Activated naive CD8-positive, alpha-beta T cell treated with anti-CD3 and anti-CD28 coated beads, Interleukin-2, amount 50 U/mL, for 16 hours (primary cell): ENCODE measurements at regions not wholly inside any gene's neighbourhood (a gene's known extent, or its start where the extent isn't known, plus 50 kb on each side); places are given as distances from the start of the nearest gene placed in this dataset.

Experiments
- DNase-seq: peaks from one replicate; pipeline ENCODE4 v3.0.0-alpha.2; 2020; ENCODE audit warnings: low read depth, low spot score

DNA sequence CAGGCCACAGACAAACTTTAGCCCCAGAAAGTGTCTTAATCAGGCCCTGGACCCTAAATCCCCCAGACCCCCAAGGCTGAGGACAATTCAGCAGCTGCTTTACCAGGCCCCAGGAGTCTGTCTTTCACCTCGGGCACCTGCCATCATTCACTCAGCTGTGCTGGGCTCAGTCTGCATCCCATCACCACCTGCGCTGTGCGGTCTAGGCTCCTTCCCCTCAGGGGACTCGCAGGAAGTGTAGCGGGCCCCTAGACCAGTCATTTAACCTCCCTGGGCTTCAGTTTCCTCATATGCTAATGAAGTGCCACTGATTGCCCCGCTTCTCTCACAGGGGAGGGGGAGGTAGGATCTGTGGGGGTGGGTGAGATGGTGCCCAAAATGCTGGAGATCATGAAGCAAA, 76.4 kb upstream of the ZMIZ1 start:
- DNase-seq: no peak

DNA sequence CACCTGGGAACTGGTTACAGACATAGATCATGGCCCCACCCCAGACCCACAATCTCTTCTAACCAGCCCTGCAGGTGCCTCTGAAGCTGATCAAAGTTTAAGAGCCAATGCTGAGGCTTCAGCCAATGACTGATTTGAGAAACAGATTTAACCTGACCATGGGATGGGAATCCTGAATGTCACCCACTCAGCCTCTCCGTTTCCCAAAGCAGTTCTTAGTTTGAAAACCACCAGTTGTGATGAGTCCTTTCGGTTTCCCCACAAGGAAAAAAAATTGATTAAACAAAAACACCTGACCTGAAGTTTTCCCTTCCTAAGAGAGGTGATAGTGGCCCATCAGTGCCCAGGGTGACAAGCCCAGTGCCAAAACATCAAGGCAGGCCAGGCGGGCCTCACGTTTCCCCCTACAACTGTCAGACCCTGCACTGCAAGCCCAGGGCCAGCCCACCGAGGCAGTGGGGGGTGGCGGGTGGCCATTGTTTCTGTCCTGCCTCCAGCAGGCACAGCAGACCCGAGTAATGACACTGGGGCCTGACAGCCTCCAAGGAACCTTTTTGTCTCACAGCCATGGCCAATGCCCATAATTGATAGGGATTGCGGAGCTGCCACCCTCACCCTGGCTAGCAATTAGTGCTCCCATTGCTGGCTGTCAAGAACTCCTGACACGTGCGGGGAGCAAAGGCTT, 75.4 kb upstream of the ZMIZ1 start:
- DNase-seq: no peak

DNA sequence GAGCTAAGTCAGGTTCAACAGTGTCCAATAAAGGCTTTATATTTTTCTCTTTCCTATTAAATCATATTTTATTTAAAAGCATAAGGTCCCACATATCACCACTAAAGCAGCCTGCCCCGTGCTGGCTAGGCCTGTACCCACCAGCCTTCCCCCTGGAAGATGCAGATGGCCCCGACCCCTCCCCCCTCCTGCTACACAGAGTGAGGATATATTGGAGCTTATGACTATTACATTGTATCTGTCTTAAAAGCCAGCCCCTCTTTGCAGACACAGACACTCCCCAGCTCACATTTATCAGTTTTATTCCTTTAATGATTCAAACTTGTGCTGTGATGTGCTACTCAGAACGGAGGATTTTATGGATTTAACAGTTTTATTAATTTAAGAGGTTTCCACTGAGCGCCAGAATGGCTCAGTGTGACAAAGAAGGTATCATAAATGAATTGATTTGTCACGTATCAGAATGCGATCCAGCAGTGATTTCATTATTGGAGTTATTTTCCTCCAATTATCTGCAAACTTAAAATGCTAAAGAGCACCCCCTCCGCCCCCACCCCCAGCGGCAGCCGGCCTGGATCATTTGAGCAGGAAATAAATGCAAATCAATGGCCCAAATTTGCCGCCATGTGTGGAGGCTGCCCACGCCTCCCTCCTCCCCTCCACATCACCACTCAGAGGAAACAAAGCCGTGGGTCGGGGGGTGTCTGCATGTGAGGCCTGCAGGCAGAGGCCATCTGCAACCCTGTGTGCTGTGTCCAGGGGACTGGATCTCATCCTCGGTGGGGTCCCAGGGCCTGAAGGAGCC, 72.6 kb upstream of the ZMIZ1 start:
- no peak for DNase-seq

DNA sequence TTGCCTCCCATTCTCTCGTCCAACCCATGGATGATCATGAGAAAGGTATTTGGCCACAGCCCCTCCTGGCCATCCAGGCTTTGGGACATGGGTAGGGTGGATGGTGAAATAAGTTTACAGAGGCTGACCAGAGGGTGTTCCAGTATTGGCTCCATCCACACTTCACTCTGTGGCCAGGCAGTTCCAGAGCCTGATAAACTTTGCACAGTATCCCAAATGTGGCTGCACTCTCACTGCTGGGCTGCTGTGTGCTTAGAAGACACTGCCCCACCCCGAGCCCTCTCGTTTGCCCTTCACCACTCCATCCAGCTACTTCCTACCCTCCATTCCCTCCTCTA, 72.0 kb upstream of the ZMIZ1 start:
- no peak for DNase-seq

DNA sequence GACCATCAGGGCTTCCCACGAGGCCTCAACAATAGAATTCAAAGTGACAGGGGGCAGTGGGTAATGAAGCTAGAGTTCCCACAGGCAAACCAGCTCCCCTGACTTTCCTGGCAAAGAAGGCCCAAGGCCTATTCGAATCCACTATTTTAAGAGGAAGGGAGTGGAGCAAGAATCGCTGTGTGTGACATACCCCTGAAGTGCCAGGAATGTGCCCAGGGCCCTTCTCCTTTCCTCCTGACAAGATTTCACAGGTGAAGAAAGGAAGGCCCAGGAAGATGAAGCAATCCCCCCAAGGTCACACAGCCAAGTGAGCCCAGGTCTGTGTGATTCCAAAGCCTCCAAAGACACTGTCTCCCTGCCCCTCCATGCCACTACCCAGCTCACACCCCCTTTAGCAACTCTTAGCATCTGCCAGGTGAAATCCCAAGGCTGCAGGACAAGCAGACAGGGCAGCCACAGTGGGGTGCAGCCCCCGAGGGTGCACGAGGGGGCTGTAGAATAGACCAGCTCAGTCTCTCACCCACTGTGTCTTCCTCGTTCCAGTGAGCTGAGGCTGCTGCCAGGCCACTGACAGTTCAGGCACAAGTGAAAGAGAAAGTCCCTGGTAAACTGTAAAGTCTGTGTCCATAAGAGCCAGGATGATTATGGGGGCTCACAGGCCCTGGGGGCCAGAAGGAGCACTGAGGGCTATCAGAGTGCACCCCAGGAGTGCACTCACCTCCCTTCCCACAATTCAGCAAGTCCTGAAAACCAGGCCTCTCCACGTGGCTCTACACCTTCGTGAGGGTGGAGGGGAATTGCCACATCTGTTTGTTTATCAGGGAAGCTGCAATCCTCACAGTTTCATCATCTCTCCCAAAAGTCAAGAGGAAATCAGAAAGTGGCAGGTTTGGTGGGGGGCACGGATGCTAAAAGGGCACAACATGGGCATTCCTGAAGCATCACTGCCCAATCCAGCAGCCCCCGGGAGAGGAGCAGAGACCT, 70.8 kb upstream of the ZMIZ1 start:
- DNase-seq: no peak

DNA sequence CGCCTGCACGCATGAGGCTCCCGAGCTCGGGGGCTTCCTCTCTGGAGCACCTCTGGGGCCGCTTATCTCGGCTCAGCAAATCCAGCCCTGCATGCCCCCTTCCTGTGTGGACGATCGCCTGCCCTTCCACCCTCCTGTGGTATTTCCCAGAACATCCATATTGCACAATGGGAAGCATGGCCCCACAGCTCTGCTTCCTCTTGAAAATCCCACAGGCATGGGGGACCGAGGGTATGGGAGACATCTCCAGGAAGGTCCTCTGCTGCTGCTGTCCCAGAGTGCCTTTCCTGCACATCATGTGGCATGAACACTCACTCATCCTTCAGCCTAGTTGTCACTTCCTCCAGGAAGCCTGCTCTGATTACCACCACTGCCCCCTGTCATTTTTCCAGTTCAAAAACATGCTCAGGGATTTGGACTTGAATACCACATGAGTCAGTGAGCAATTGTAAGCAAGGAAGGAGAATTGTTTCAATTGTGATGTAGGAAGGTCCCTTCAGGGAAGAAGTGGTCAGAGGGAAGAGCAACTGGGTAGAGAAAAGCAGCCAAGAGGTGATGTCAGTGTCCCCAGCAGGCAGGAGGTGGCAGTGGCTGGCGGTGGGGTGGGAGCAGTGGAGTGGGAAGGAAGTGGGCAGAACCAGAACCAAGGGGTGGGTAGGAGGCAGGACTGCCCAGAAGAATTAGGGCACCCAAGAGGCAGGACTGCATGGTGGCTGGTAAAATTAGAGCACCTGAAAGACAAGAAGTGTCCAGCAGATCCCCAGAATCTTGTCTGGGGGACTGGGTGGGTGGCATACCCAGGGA, 67.5 kb upstream of the ZMIZ1 start:
- no peak for DNase-seq

DNA sequence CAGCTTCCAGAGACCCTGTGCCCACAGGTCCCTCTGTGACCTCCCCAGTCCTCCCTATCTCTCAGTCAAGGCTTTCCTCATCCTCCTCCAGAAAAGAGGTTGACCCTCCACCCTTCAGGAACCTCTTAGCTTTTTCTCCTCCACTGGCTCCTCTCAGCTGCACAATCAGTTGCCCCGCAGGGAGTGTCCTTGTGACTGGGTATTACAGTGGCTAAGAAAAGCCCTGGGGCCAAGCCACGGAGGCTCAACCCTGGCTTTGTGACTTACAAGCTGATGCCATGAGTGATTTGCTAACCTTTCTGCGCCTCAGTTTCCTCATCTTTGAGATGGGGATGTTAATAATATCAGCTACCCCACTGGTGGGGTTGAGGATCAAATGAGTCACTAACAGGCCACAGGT, 66.4 kb upstream of the ZMIZ1 start:
- DNase-seq: no peak

DNA sequence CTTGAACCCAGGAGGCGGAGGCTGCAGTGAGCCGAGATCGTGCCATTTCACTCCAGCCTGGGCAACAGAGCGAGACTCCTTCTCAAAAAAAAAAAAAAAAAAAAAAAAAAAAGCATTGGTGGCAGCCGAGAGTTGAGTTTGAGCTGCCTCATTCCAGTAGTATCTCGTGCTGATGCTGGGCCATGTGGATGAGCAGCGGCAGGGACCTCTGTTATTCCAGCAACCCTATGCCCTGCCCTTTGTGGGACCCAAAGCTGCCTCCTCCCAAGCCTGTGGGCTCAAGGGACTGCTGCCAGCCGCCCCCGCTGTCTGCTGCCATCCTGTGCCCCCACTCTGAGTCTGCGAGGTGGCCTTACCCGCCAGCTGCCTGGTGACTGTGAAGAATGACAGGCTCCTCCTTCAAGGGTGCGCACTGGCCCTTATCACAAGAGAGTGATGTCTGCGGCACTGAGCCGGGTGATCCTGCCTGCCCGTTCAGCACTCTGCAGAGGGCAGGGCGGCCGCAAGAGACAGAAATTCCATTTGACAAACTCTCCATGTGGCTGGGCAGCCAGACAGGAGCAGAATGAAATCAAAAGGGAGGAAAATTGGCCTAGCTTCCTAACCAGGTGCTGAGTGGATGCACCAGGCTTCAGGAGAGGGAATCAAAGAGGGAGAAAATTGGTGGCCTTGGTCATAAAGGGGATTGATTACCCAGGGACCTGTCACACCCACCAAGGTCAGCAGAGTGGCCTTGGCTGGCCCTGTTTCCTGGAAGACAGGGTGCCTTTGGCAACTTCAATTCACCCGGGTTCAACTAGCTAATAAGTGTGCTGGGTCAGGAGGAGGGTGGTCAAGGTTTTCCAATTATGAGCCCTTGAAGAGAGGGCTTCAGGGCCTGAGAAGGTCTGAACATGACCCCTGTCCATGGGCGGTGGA, 65.3 kb upstream of the ZMIZ1 start:
- DNase-seq: no peak

DNA sequence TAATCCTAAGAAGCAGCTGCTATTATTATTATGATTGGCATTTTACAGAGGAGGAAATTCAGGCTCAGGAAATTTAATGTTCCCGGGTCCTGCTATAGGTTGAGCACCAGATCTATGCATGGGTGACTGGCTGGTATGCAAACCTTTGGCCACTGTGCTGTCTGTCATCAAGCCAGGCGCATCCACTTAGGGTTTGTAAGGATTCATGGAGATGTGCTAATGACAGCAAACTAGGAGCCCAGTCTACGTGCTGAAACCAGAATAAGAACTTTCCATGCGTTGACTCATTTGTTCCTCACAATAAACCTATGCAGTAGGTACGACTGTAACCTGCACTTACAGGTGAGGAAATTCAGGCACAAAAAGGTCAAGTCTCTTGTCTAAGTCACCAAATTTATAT, 64.5 kb upstream of the ZMIZ1 start:
- DNase-seq: no peak

DNA sequence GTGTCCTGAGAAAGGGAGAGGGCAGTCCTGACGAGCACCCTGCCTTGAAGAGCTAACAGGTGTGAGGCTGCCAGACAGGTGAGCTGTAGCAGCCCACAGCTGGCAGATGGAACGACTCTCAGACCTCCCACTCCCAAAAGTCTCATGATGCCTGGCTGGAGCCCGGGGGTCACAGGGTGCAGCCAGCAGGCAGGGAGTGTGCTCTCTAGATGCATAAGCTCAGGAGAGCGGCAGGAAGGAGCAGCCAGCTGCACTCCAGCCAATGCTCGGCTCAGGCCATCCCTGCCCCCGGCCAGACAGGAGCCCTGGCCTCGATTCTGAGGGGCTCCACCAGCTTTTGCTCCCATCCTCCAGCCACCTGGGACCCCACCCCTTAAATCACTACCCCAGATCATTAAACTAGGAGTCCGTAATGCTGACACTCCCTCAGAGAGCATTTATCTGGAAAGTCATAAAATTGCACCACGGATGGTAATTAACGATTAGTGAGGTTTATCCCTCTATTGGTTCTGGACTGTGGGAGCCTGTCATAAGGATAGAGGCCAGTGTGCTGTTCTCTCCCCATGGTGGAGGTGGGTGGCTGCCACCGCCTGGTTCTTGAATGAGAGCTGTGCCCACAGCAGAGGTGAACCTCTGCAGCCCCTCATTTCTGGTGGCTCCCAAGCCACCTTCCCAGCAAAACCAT, 63.5 kb upstream of the ZMIZ1 start:
- DNase-seq: no peak

DNA sequence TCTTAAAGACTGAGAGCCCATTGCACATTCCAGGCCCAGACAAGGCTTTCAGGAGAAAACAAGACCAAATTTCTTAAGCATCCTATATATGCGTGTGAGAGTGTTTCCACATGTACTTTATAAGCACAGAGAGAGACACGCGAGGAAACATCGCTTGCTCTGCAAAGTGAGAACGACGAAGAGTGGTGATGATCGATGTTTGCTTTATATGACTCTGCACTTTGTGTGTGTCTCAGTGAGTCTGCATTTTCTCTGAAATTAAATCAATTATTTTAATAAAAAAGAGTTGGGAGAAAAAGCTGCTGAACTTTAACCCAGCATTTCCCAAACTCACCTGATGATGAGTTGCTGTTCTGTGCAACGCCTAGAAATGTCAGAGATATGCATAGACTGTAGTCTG, 61.7 kb upstream of the ZMIZ1 start:
- no peak for DNase-seq

DNA sequence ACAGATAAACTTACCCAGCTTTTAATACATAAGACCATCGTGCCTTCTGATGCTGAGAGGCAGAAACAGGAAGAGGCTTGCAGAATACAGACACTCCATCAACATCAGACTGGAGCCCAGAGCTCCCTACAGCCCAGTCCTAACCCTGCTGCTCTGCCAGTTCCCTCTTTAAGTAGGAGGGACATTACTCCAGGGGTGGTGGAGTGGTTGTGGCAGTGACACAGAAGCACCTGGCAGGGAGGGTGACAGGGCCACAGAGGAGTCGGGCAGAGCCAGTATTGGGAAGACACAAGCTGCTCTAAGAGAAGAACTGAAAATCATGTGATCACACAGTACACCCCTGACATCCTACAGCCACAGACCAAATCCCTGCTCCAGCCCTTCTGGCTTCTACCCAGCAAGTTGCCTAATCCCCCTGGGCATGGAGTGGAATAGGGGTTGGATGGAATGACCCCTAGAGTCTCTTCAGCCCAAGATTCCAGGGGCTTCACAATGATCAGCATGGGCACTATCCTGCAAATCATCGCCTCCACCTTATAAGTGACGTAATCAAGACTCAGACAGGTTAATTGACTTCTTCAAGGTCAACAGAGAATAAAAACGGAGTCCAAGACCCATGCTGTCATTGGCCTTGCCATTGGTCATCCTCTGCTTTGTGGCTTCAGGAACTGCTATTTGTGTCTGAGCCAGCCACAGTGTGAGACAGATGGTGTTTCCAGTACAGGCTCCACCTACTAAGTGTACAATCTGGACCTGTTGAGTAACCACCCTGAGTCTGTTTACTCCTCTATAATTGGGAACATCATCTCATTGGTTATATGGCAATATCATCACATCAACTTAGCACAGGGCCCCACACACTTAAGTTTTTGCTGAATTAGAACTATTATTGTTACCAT, 61.1 kb upstream of the ZMIZ1 start:
- DNase-seq: no peak

DNA sequence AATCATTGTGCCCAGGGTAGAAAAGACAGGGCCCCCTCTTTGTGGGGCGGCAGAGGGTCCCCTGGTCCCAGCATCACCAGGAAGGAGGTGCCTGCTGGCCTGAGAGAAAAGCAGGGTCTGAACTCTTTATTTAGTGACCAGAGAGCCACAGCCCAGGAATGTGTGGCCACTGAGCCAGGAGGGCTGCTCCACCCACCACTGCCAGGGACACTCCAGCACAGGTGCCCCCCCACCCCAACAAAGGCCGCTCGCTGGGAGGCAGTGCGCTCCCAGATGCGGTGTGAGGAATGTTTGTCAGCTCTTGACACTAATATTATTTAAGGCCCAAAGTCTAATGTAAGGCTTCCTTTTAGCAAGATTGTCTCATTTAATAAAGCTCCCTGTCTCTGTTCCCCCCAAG, 59.6 kb upstream of the ZMIZ1 start:
- DNase-seq: no peak

DNA sequence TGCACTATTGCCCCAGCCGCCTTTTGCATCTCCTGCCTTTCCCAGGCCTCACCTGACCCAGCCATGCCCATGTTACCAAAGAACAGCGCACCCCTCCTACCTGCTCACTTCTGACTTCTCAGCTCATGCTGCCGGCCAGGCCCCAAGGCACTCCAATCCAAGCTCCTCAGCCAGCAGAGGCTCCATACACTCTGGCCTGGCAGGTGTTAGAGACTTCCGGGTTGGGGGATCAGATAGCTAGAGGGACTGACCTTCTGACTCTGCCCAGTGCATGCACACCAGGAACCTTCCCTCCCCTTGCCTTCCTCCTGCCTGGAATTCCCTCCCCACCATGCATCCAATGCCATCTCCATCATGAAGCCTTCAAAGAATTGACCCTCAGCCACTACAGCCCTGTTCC, 56.2 kb upstream of the ZMIZ1 start:
- DNase-seq: no peak

DNA sequence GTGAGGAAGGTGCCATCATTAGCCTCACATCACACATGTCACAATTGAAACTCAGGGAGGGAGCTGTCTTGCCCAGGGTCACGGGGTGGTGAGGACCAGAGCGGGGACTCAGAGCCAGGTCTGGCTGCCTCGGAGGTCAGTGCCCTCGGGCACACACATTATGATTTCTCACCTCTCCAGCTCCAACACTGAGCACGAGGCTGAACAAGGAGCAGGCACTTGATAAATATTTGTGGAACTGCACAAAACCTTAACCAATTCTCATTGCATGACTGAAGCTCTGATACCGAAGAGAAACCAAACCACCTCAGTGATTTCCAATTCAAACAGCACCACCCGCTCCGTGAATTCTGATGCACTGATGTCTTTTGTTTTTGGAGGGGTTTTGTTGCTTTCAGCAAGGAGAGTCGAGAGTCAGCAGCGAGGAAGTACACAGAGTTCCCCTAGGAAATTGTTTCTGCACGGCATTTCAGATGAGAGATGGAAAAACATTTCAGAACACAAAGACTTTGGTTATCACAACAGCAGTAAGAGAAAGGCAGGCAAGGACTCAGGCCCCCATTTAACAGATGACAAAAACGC, 55.3 kb upstream of the ZMIZ1 start:
- DNase-seq: no peak

DNA sequence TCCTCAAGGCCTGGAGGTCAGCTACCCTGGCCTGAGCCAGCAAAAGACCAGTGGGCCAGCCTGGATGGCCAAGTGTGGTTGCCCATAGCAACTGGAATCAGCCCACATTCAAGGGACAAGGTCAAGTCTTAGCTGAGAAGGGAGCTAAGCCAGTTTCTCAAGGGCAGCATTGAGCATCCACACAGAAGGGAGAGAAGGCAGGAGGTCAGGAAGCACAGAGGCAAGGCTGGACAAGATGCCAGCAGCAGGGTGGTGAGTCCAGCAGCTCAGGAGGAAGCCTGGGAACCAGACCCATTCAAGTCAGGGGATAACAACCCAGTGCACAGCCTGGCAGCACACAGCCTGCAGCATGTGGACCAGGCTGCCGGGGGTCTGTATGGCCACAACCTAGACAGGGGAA, 54.0 kb upstream of the ZMIZ1 start:
- no peak for DNase-seq

DNA sequence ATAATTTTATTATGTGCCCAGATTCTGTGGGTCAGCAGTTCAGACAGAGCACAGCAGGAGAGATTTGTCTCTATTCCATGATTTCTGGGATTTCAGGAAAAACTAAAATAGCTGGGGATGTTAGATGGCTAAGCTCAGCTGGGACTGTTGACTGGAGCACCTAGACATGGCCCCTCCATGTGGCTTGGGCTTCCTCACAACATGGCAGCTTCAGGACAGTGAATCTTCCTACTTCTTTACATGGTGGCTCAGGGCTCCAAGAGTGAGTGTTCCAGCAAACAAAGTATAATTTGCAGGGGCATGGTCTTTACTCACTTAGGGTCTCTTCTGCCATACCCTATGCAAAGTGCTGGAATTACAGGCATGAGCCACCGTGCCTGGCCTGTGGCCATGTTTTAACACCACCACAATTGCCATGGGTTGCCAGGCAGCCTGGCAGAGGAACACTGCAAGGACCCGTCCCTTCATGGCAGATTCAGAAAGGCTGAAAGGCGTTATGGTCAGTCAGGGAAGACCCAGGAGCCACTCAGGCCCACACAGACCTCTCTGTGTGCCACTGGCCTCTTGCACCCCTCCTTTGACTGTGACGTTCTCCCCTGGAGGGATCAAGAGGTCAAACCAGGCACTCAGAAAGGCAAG, 50.8 kb upstream of the ZMIZ1 start:
- DNase-seq: no peak

DNA sequence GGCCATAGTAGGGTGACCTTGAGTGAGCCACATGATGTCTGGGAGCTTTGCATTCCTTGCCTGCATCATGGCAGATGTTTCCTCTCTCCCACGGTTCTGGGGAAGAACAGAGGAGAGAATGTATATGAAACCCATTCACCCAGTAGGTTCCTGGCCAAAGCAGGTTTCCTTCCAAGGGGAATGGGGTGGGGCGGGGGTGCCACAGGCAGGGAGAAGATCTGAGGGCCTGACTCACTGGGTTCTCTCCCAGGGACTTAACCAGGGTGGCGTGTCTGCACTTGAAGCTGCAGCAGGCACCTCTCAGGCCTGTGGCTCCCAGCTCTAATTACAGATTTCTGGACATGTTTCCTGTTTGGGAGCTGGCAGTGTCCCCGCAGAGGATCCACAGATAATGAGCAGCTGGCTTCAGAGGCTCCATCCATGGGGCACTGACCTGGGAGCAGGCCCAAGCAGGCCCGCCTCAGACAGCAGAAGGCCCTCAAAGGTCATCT, 50.2 kb upstream of the ZMIZ1 start:
- no peak for DNase-seq
